ENCODE measurements at regions not wholly inside any gene's neighbourhood (a gene's known extent, or its start where the extent isn't known, plus 50 kb on each side); places are given as distances from the start of the nearest gene placed in this dataset.

GRCh38 chr6:41464481-41464880 is 81.7 kb upstream of the FOXP4 start:
- no peak for TF ChIP-seq YY1 (IDR thresholded peaks at IDR 0.05; ENCODE audit: insufficient read depth, insufficient read length)
- no peak for TF ChIP-seq ZNF274 (IDR thresholded peaks at IDR 0.05; ENCODE audit: low read depth, low read length)

Data from NT2/D1 (cell line).